NCI-H446 treated with DMSO at 0.1 percent for 48 hours (cell line): ENCODE measurements at regions not wholly inside any gene's neighbourhood (a gene's known extent, or its start where the extent isn't known, plus 50 kb on each side); places are given as distances from the start of the nearest gene placed in this dataset.
"Not testable (repeated sequence)": the region's sequence is repeated elsewhere in the genome, so short reads cannot be mapped to it uniquely, and the experiment has no call there.

ENCODE experiments used
- DNase-seq: peaks from one replicate; lab custom pipeline; 2025; lab: John Stamatoyannopoulos, UW

DNA sequence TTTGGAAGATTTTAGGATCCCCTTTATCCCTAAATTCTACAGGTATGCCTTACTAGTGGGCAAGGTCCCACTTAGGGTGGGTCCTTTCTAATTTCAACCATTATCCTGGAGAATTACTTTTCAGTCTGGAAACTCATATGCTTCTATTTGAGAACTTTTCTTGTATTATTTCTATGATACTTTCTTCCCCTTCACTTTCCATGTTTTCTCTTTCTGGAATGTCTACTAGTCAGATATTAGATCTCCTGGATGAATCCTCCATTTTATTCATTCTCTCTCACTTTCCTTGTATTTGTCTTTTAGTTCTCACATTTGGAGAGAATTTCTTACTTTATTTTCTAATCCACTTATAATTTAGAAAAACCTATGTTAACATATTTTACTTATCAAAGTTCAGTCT lies 83.9 kb upstream of the SIPA1L2 start:
- no peak for DNase-seq

DNA sequence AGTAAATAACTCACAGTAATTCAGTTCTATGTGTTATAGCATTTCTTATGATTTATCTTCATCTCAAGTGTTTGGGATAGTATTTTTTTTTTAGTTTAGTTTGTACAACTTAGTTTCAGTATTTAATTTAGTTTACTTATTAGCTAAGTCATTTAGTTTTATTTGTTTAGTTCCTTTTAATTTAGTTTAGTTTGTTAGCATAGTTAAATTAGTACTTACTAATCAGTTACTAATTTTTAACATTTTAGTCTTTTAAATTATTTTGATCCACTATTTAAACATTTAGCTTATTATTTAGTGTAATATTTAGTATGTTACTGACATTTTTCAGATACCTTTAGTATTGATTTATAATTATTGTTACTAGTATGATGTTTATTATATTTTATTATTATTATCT lies 85.2 kb upstream of the SIPA1L2 start:
- DNase-seq = no peak

DNA sequence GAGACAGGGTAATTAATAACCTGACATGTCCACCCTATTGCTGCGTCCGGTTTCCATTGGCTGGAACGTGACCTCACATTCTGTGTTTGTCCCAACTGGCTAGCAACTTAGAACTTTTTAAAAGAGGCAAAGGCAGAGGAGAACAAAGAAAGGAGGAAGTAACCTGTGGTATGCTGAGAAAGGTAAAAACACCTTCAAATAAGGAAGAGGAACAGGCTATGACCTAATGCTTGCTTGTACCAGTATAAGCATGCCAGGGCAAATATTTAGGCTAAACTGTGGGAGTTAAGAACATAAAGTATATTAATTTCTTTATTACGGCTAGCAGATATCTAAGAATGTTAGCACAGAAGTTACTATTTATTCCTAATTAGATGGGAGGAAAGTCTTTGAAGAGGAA lies 87.3 kb upstream of the MAP10 start:
- not testable (repeated sequence) for DNase-seq

DNA sequence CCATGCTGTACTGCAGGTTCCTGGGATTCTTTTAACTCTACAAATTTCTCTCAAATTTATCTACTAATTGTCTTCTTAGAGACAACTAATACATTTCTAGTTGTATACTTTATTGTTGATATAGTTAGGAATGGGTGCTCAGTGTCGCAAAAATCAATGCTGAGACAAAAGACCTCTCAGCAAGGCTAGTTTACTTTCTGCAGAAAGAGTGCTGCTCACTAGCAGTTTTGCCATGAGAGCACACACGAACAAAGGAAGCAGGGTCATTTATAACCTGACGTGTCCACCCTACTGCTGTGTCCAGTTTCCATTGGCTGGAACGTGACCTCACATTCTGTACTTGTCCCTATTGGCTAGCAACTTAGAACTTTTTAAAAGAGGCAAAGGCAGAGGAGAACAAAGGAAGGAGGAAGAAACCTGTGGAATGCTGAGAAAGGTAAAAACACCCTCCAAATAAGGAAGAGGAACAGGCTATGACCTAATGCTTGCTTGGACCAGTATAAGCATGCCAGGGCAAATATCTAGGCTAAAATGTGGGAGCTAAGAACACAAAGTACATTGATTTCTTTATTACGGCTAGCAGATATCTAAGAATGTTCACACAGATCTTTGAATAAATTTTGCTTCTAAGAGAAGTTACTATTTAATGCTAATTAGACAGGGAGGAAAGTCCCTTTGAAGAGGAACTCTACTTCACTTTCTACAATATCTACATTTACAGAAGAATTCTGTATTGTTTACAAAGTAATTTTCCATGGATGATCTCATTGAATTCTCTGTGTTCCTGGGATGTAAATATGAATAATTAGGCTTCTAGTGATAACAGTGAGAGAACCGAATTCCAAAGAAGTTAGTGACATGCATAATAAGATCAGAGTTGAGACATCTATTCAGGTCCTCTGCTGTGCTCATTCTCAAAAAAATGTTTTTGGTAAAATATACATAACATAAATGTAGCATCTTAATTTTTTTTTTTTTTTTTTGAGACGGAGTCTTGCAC lies 86.0 kb upstream of the MAP10 start:
- DNase-seq = no peak

DNA sequence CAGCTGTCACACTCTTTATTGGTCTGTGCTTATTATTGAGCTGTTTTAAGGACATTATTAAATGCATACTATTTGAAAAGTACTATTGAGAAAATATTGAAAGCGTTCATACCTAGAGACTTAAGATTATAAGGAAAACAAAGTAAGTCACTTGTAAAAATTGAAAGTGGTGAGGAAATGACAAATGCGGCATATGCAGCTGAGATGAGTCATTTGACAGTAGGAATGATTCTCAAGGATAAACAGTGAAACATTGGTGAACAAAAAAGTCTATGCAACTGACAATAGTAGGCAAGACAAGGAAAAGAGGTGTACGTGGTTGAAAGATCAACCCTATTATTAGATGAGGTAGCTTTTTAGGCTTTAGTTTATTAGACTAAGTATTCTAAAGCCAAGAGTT lies 82.6 kb upstream of the MAP10 start:
- DNase-seq = no peak

DNA sequence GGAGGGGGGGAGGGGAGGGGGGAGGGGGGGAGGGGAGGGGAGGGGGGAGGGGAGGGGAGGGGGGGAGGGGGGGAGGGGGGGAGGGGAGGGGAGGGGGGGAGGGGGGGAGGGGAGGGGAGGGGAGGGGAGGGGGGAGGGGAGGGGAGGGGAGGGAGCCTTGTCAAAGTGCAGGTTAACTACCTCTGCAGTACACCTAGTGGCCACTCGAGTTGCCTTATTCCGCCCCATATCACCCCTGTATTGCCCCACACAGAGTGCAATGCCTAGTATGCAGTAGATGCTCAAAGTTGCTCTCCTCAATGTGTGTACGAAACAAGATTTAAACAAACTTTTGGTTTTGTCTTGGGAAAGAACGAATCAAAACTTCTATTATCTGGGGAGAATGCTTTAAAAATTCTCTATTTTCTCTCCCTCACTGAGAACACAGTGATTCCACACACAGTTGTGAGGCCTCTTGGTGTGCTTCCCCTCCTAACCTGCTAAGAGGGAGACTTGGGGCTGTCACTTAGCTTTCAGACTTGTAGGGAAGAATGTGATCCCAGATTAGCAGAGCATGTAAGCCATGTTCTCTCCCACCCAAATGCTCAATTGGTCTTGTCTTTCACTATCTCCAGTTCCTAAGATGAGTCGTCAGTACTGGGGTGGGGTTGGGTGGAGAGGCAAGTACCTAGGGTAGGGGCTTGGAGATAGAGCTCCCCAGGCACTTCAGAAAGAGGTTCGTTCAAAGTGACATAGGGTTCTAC lies 79.7 kb upstream of the MAP10 start:
- no peak for DNase-seq

DNA sequence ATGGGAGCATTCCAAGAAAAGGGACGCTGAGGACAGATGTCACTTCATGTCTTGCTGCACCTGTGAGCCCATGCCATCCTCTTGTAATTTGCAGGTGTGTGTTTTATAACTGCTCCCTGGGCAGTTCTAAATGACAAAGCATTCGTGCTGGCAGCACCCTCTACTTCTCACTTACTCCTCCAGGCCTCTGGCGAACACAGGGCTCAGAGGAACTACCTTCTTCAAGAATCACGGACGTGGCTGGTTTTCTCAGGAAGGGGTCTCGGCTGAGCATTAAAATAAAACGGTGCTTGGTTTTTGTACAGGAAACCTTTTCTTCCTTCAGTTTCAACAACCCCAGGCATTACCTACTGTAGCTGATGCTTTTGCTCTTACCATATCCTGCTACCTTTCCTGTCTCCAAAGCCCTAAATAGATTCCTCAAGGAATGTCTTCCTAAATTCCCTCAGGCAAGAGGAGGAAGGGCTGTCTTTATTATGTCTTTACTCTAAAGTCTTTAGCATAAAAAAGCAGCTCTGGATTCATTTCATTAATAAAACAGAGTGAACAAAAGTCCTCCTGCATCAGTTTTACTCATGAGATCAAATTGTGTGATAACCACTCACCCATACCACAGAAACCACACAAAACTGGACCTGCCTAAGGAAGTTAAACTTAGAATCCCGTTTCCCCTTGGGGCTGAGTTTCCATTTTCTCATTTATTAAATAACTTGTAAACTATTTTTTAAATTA lies 79.0 kb upstream of the MAP10 start:
- no peak for DNase-seq

DNA sequence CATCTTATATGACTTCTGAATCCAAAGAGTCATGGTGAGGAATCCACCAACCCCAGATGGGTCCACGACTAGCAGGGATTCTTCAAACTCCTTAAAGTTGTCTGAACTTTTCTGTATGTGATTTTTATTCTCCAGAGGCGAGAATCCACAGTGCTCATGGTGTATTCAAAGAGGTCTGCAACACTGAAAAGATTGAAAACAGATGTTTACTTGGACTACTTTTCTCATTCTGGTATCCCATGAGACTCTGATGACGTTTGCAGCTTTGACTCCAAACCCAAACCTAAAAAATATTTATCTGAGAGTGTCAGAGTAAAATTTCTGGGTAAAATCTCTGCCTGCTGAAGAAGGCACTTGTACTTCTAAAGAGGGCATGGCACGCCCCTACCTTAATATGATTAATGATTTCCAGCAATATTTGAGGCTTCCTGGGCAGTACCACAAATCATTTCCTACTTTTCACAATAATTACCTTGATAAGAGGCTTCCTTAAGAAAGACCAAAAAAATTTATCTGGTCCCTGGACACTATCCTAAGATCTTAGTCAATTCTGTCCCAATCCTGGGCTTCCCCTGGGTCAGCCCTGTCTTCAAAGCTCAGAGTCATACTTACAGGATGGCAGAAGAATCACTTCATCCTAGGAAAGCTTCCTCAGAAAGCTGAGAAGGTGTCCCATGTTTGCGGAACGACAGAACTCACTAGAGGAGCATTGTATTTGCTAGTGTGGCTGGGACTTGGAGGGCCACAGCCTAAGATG lies 76.5 kb upstream of the MAP10 start:
- DNase-seq = no peak

DNA sequence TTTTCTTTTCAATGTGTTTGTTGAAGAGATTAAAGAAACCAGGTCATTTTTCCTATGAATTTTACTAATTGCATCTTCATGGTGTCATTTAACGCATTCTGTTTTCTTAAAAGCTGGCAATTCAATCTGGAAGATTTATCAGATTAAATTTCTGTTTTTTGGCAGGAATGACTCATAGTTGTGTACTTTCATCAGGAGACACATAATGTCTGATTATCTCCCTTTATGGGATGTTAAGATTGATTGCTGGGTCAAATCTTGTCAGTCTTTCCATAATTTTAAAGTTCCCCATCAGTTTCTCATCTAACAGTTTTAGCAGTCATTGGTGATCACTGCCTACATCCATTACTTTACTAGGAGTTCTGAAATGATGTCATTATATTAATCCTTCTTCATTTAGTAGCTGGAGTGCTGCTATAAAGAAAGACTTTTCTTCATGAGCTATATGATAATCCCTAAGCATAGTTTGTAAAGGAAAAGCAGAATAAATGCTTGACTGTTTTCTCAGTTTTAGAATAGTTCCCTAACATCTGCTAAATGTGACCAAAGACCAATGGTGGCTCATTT lies 72.8 kb upstream of the MAP10 start:
- no peak for DNase-seq

DNA sequence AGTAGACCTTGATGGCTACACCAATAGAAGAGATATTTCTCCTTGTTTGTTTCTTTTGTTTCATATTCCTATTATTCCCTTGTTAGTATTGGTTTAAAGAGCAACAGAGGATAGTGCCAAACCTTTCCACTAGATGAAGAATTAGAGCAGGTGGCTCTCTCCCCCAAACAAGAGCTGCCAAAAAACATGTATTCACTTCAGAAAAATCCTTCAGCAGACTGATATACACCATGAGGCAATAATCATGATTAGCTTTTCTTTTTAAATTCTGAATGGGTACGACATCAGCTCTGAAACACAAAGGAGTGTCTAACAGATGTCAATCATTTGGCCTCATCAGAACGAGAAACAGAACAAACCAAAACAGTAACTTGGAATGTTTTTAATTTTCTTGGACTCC lies 67.3 kb upstream of the MAP10 start:
- peak; percentile 22 for DNase-seq

DNA sequence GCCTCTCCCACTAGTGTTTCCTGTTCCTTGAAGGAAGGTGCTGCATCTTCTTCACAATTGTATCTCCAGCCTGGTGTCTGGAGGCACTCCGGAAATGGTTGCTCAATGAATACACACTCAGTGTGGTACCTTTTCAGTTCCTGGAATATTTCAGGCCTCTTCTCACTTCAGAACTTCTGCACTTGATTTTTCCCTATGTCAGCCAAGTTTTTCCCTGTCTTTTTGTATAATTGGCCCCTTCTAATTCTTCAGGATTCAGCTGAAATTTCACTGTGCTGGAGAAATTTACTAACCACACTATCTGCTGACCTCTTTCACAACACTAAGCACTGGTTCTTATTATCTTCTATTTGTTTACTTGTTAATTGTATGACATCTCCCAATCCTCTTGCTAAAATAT lies 61.2 kb upstream of the MAP10 start:
- DNase-seq = no peak

DNA sequence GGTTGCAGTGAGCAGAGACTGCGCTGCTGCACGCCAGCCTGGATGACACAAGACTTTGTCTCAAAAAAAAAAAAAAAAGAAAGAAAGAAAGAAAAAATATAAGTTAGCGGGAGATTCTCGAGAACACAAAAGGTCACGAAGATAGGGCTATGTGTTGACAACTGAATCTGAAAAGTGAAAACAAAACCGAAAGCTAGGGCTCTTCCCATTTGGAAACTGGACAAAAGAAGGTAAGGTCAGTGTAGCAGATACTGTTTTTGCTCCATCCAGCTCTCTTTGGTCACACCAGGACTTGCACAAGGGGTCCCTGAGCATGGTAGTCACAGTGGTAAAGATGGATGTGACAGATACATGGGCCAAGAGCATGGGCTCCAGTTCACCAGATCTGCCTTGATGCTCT lies 60.4 kb upstream of the MAP10 start:
- DNase-seq = no peak

DNA sequence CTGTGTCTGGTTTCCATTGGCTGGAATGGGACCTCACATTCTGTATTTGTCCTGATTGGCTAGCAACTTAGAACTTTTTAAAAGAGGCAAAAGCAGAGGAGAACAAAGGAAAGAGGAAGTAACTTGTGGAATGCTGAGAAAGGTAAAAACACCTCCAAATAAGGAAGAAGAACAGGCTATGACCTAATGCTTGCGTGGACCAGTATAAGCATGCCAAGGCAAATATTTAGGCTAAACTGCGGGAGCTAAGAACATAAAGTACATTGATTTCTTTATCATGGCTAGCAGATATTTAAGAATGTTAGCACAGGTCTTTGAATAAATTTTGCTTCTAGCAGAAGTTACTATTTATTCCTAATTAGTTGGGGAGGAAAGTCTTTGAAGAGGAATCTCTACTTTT lies 59.5 kb upstream of the MAP10 start:
- DNase-seq = not testable (repeated sequence)

DNA sequence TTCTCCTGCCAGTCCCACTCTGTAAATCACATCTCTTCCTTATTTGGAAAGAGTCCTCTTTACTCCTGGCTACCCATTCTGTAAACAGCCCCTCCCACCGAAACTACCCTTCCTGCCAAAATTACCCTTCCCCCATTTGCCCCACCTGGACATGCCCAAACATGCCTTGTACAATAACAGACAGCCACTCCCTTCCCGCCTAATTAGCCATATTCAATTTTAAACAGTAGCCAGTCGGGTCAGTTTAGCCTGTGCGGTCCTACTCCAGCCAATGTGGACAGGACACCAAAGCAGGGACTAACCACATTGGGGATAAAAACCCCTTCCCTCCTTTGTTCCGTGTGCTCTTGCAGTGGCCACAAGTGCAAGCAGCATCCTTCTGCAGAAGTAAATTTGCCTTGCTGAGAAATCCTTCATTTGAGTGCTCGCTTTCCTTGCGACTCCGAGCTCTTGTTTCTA lies 56.3 kb upstream of the MAP10 start:
- no peak for DNase-seq

DNA sequence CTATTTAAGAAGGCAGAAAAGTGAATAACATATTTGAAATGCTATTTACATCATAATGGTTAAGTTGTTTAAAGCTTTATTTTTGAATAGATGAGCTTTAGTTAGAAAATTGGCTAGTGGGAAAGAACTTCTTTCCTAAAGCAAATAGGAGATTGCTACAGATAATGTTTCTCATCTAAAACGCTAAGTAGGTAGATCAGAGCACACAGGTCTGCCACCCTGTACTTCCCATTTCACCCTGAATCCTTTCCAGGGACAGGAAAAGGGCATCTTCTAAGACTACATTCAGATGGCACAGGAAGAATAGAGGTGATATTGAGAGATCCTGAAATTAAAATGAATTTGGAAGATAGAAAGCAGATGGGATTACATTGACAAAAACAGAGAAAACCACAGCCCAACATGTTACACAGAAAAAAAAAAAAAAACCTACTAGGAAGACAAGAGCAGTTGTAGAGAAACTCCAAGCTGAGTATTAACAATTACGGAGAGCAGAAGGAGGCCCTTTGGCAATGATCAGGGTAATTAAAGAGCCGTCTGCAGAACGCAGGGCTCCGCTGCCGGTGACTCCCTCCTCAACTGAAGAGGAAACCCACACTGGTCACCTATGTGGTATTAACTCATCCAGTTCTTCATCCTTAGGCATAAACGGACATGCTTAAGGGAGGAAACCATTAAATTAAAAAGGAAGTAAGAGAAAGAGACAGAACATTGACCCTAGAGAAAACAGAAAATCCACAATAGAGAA lies 53.6 kb upstream of the MAP10 start:
- peak; percentile 44 for DNase-seq

DNA sequence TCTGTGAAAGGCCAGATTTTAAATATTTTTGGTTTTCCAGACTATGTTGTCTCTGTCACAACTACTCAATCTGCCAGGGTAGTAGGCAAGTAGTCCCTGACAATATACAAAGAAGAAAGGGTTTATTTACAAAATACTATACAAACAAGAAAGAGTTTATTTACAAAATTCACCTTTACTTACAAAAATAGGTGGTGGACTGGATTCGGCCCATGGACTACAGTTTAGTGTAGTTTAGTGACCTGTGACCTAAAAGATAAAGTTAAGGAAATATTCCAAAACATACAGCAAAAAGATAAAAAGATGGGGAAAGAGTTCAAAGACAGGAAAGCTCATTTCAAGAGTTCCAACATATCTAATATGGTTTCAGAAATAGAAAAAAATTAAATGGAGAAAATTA lies 52.9 kb upstream of the MAP10 start:
- DNase-seq = no peak

DNA sequence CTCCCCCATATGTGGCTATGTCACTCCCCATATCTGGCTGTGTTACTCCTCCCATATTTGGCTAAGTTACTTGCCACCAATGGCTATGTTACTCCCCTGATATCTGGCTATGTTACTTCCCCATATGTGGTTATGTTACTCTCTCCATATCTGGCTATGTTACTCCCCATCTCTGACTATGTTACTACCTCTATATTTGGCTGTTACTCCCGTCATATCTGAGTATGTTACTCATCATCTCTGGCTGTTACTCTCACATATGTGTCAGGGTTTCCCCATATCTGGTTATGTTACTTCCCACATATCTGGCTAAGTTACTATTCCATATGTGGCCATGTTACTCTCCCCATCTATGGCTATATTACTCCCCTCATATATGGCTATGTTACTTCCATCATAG lies 50.3 kb upstream of the MAP10 start:
- no peak for DNase-seq
